ENCODE measurements at regions not wholly inside any gene's neighbourhood (a gene's known extent, or its start where the extent isn't known, plus 50 kb on each side); places are given as distances from the start of the nearest gene placed in this dataset.

- TF ChIP-seq POLR2A (IDR thresholded peaks at IDR 0.05) (no peak), CTCF (IDR thresholded peaks at IDR 0.05) (no peak), EP300 (IDR thresholded peaks at IDR 0.05) (no peak)
- 89 to 92% (median 90%) methylated on average over 3 of the region's 3 CpGs for WGBS, 3 donors
- Histone ChIP-seq H3K4me3 (no peak overlapping the region), H3K9me3 (no peaks in the 10 kb centered on the region), H3K27me3 (no peaks in the 10 kb centered on the region), H3K4me1 (ENCODE audit: insufficient read depth) (no peaks in the 10 kb centered on the region), H3K36me3 (no peaks in the 10 kb centered on the region), H3K27ac (no peak overlapping the region)
- no peak for DNase-seq
- intact Hi-C loops (cut with DNase I) = no loop called here
Measured at GRCh38 chr6:93555292-93555691, 135.9 kb upstream of the EPHA7 start.

DNA sequence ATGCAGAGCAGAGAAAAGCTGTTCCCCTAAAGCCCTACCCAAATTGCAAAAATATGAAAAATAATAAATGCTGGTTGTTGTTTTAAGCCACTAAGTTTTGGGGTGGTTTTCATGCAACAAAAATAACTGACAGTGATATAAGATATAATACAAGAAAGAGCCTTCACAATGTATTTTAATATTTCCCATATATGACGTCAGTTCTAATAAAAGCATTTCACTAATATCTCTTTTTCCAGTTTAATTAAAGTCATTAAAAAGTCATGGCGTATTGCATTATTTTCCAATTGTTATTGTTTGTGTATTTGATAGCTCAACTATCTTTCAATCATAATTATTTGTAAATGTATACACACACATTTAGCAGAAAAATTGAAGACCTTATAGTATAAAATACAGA is 134.7 kb upstream of the EPHA7 start:
- Histone ChIP-seq H3K36me3 (no peaks in the 10 kb centered on the region), H3K9me3 (no peaks in the 10 kb centered on the region), H3K4me3 (no peak overlapping the region), H3K4me1 (ENCODE audit: insufficient read depth) (no peaks in the 10 kb centered on the region), H3K27me3 (no peaks in the 10 kb centered on the region), H3K27ac (no peak overlapping the region)
- 88 to 93% (median 91%) methylated on average over 2 of the region's 2 CpGs for WGBS, 3 donors
- TF ChIP-seq CTCF (IDR thresholded peaks at IDR 0.05) (no peak), POLR2A (IDR thresholded peaks at IDR 0.05) (no peak), EP300 (IDR thresholded peaks at IDR 0.05) (no peak)
- intact Hi-C loops (cut with DNase I) = no loop called here
- DNase-seq = no peak

GRCh38 chr6:93550551-93551276 is 131.4 kb upstream of the EPHA7 start:
- intact Hi-C loops (cut with DNase I) = no loop called here

GRCh38 chr6:93549868-93550267 is 130.5 kb upstream of the EPHA7 start:
- H3K36me3 ChIP-seq = no peaks in the 10 kb centered on the region

More at GRCh38 chr6:93550551-93551276, 131.4 kb upstream of the EPHA7 start:
- H3K4me3 ChIP-seq = no peak overlapping the region
- no peak for DNase-seq
- no peaks in the 10 kb centered on the region for H3K9me3 ChIP-seq
- no peaks in the 10 kb centered on the region for H3K36me3 ChIP-seq
- TF ChIP-seq EP300 (IDR thresholded peaks at IDR 0.05) (no peak), CTCF (IDR thresholded peaks at IDR 0.05) (no peak), POLR2A (IDR thresholded peaks at IDR 0.05) (no peak)
- no peaks in the 10 kb centered on the region for H3K4me1 ChIP-seq (ENCODE audit: insufficient read depth)
- H3K27ac ChIP-seq = no peak overlapping the region
- no peaks in the 10 kb centered on the region for H3K27me3 ChIP-seq

More at GRCh38 chr6:93549868-93550267, 130.5 kb upstream of the EPHA7 start:
- H3K9me3 ChIP-seq = no peaks in the 10 kb centered on the region
- no peak for DNase-seq
- no peak overlapping the region for H3K4me3 ChIP-seq
- intact Hi-C loops (cut with DNase I) = no loop called here
- no peak overlapping the region for H3K27ac ChIP-seq
- TF ChIP-seq POLR2A (IDR thresholded peaks at IDR 0.05) (no peak), EP300 (IDR thresholded peaks at IDR 0.05) (no peak), CTCF (IDR thresholded peaks at IDR 0.05) (no peak)
- H3K4me1 ChIP-seq (ENCODE audit: insufficient read depth) = no peaks in the 10 kb centered on the region
- H3K27me3 ChIP-seq = no peaks in the 10 kb centered on the region
- 22 to 32% (median 26%) methylated on average over 2 of the region's 2 CpGs for WGBS, 3 donors

Measured in ovary (tissue), 7 donors.